Skeletal muscle tissue (tissue), 3 donors: ENCODE measurements at regions not wholly inside any gene's neighbourhood (a gene's known extent, or its start where the extent isn't known, plus 50 kb on each side); places are given as distances from the start of the nearest gene placed in this dataset.

Experiments
- H3K27ac ChIP-seq: one replicate; pipeline ENCODE4 v1.7.0; 2013; ENCODE audit warnings: mild to moderate bottlenecking, low read depth, low read length, inconsistent platforms
- H3K27me3 ChIP-seq, 3 donors: one replicate each; pipeline ENCODE4 v1.7.0; 2013; ENCODE audit warnings: low read length in 3 of 3; ENCODE audit not compliant: control insufficient read depth in 3 of 3, insufficient read depth in 3 of 3
- H3K36me3 ChIP-seq, 3 donors: one replicate each; pipeline ENCODE4 v1.7.0; 2013; ENCODE audit warnings: low read length in 3 of 3; ENCODE audit not compliant: control insufficient read depth in 3 of 3, insufficient read depth in 3 of 3
- H3K4me1 ChIP-seq, 3 donors: one replicate each; pipeline ENCODE4 v1.7.0; 2013; ENCODE audit warnings: low read length in 3 of 3, mild to moderate bottlenecking in 3 of 3; ENCODE audit not compliant: control insufficient read depth in 3 of 3, insufficient read depth in 3 of 3
- H3K4me3 ChIP-seq, 3 donors: one replicate each; pipeline ENCODE4 v1.7.0; 2013; ENCODE audit warnings: low read length in 3 of 3
- H3K9ac ChIP-seq, 3 donors: one replicate each; pipeline ENCODE4 v1.7.0; 2013; ENCODE audit warnings: low read length in 3 of 3, mild to moderate bottlenecking in 3 of 3, moderate library complexity in 2 of 3, low read depth in 1 of 3
- H3K9me3 ChIP-seq, 3 donors: one replicate each; pipeline ENCODE4 v1.7.0; 2013; ENCODE audit warnings: low read length in 3 of 3; ENCODE audit not compliant: control insufficient read depth in 3 of 3
- donor health status: Osteomylitis.

- peaks cover 5 to 9% (median 7%) of the 10 kb centered on the region in 3 donors for H3K36me3 ChIP-seq
- no peaks in the 10 kb centered on the region for H3K4me1 ChIP-seq
- H3K4me3 ChIP-seq = no peak overlapping the region
- H3K9me3 ChIP-seq = no peaks in the 10 kb centered on the region
- H3K27me3 ChIP-seq = no peaks in the 10 kb centered on the region
- H3K9ac ChIP-seq = no peak overlapping the region
- H3K27ac ChIP-seq = no peak overlapping the region
Measured at GRCh38 chr3:124444075-124444474, 286.2 kb upstream of the UMPS start.

GRCh38 chr3:124444896-124445295 lies 285.4 kb upstream of the UMPS start:
- Histone ChIP-seq H3K27me3 (no peaks in the 10 kb centered on the region), H3K36me3 (peaks cover 3 to 9% (median 7%) of the 10 kb centered on the region in 3 donors), H3K27ac (no peak overlapping the region), H3K9ac (no peak overlapping the region), H3K4me1 (no peaks in the 10 kb centered on the region), H3K9me3 (no peaks in the 10 kb centered on the region), H3K4me3 (no peak overlapping the region)

- Histone ChIP-seq H3K36me3 (peaks cover 5 to 9% (median 7%) of the 10 kb centered on the region in 3 donors), H3K27ac (no peak overlapping the region), H3K4me1 (no peaks in the 10 kb centered on the region), H3K27me3 (no peaks in the 10 kb centered on the region), H3K9ac (no peak overlapping the region), H3K4me3 (no peak overlapping the region), H3K9me3 (no peaks in the 10 kb centered on the region)
Measured at GRCh38 chr3:124447845-124448244, 282.4 kb upstream of the UMPS start.

GRCh38 chr3:124448954-124449353 lies 281.3 kb upstream of the UMPS start:
- H3K36me3 ChIP-seq = peaks cover 2 to 9% (median 3%) of the 10 kb centered on the region in 3 donors

GRCh38 chr3:124450366-124450765 lies 279.9 kb upstream of the UMPS start:
- no peaks in the 10 kb centered on the region for H3K4me1 ChIP-seq
- H3K36me3 ChIP-seq = peaks cover 2 to 9% (median 3%) of the 10 kb centered on the region in 3 donors
- H3K9me3 ChIP-seq = no peaks in the 10 kb centered on the region
- no peaks in the 10 kb centered on the region for H3K27me3 ChIP-seq
- no peak overlapping the region for H3K9ac ChIP-seq
- no peak overlapping the region for H3K4me3 ChIP-seq
- no peak overlapping the region for H3K27ac ChIP-seq

More at GRCh38 chr3:124448954-124449353, 281.3 kb upstream of the UMPS start:
- no peaks in the 10 kb centered on the region for H3K4me1 ChIP-seq
- no peaks in the 10 kb centered on the region for H3K9me3 ChIP-seq
- no peaks in the 10 kb centered on the region for H3K27me3 ChIP-seq
- no peak overlapping the region for H3K27ac ChIP-seq
- H3K4me3 ChIP-seq = no peak overlapping the region
- H3K9ac ChIP-seq = no peak overlapping the region

GRCh38 chr3:124451630-124452317 lies 278.5 kb upstream of the UMPS start:
- no peaks in the 10 kb centered on the region for H3K4me1 ChIP-seq
- H3K4me3 ChIP-seq = no peak overlapping the region
- no peak overlapping the region for H3K9ac ChIP-seq
- H3K27ac ChIP-seq = no peak overlapping the region
- H3K36me3 ChIP-seq = peaks cover 0 to 4% (median 2%) of the 10 kb centered on the region in 3 donors
- no peaks in the 10 kb centered on the region for H3K9me3 ChIP-seq
- no peaks in the 10 kb centered on the region for H3K27me3 ChIP-seq

- no peak overlapping the region for H3K4me3 ChIP-seq
- no peaks in the 10 kb centered on the region for H3K4me1 ChIP-seq
- H3K27ac ChIP-seq = no peak overlapping the region
- no peaks in the 10 kb centered on the region for H3K9me3 ChIP-seq
- H3K36me3 ChIP-seq = peaks cover 0 to 2% (median 0%) of the 10 kb centered on the region in 3 donors
- no peak overlapping the region for H3K9ac ChIP-seq
- no peaks in the 10 kb centered on the region for H3K27me3 ChIP-seq
Measured at GRCh38 chr3:124453189-124453588, 277.1 kb upstream of the UMPS start.

GRCh38 chr3:124455891-124456290 lies 274.4 kb upstream of the UMPS start:
- Histone ChIP-seq H3K9me3 (no peaks in the 10 kb centered on the region), H3K9ac (no peak overlapping the region), H3K4me3 (no peak overlapping the region), H3K27ac (no peak overlapping the region), H3K27me3 (no peaks in the 10 kb centered on the region), H3K4me1 (no peaks in the 10 kb centered on the region), H3K36me3 (peaks cover 0 to 2% (median 0%) of the 10 kb centered on the region in 3 donors)

GRCh38 chr3:124456506-124456905 lies 273.7 kb upstream of the UMPS start:
- H3K4me1 ChIP-seq = no peaks in the 10 kb centered on the region
- no peak overlapping the region for H3K4me3 ChIP-seq
- no peak overlapping the region for H3K9ac ChIP-seq
- no peaks in the 10 kb centered on the region for H3K9me3 ChIP-seq
- H3K36me3 ChIP-seq = peaks cover 0 to 2% (median 0%) of the 10 kb centered on the region in 3 donors
- H3K27ac ChIP-seq = no peak overlapping the region
- no peaks in the 10 kb centered on the region for H3K27me3 ChIP-seq

GRCh38 chr3:124459678-124460077 lies 270.6 kb upstream of the UMPS start:
- Histone ChIP-seq H3K36me3 (peaks cover 0 to 5% (median 0%) of the 10 kb centered on the region in 3 donors), H3K9me3 (no peaks in the 10 kb centered on the region), H3K27ac (no peak overlapping the region), H3K27me3 (no peaks in the 10 kb centered on the region), H3K9ac (no peak overlapping the region), H3K4me3 (no peak overlapping the region), H3K4me1 (no peaks in the 10 kb centered on the region)
